ENCODE measurements at regions not wholly inside any gene's neighbourhood (a gene's known extent, or its start where the extent isn't known, plus 50 kb on each side); places are given as distances from the start of the nearest gene placed in this dataset.

GRCh38 chr11:115676768-115677167, 172.6 kb upstream of the CADM1 start:
- TF ChIP-seq POLR2A (IDR thresholded peaks at IDR 0.05; ENCODE audit: low read length) = no peak
- no peak for TF ChIP-seq GATA1 (IDR thresholded peaks at IDR 0.05; ENCODE audit: low read depth, low read length)

All from erythroblast (primary cell).